ENCODE measurements at regions not wholly inside any gene's neighbourhood (a gene's known extent, or its start where the extent isn't known, plus 50 kb on each side); places are given as distances from the start of the nearest gene placed in this dataset.

GRCh38 chr2:70388128-70388527 lies 86.3 kb upstream of the FAM136A start:
- Histone ChIP-seq H3K4me3 (no peak overlapping the region), H3K36me3 (no peaks in the 10 kb centered on the region), H3K27ac (no peak overlapping the region), H3K4me1 (no peaks in the 10 kb centered on the region), H3K9me3 (no peaks in the 10 kb centered on the region), H3K27me3 (no peaks in the 10 kb centered on the region)
- no peak for DNase-seq (ENCODE audit: low spot score in 2 of 2)
- no peak for TF ChIP-seq POLR2A (IDR thresholded peaks at IDR 0.05)
- no peak for TF ChIP-seq CTCF (IDR thresholded peaks at IDR 0.05)
- TF ChIP-seq POLR2AphosphoS5 (IDR thresholded peaks at IDR 0.05) = no peak
- TF ChIP-seq EP300 (IDR thresholded peaks at IDR 0.05) = no peak
- 89% methylated on average over 1 of the region's 1 CpG for WGBS

DNA sequence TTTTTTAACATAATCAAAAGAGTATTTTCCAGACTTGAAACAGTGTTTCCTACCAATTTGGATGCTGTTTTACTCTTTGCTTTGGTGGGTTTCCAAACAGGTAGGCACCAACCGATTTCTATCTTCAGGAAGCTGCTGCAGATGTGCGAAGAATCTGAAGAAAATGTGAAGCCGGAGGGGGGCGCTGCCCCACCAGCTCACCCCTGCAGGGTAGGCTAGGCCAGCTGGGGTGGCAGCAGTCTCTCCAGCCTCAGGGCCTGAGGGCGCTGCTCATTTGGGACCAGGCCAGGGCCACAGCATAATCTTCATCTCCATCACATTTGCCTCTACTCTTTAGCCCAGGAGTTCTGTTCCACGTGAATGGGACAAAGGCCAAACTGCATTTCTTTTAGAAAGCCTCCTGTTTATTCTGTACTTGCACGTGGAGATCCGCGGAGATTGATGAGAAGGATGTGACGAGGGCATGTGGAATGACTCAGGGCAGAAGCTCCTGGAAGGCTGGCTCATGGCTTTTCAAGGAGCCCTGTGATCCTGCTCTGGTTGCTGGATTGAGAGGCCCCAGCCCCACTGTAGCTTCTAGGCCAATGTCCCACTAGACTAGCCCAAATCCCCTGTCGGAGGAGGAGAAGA lies 84.2 kb upstream of the FAM136A start:
- 82% methylated on average over 11 of the region's 11 CpGs for WGBS
- Histone ChIP-seq H3K9me3 (no peaks in the 10 kb centered on the region), H3K4me1 (peaks cover 10% of the 10 kb centered on the region), H3K4me3 (no peak overlapping the region), H3K36me3 (no peaks in the 10 kb centered on the region), H3K27me3 (no peaks in the 10 kb centered on the region), H3K27ac (no peak overlapping the region)
- no peak for DNase-seq (ENCODE audit: low spot score in 2 of 2)
- TF ChIP-seq POLR2AphosphoS5 (IDR thresholded peaks at IDR 0.05) (no peak), CTCF (IDR thresholded peaks at IDR 0.05) (no peak), POLR2A (IDR thresholded peaks at IDR 0.05) (no peak), EP300 (IDR thresholded peaks at IDR 0.05) (no peak)

- no peaks in the 10 kb centered on the region for H3K9me3 ChIP-seq
- H3K4me1 ChIP-seq = peaks cover 10% of the 10 kb centered on the region
- 70% methylated on average over 2 of the region's 2 CpGs for WGBS
- H3K27me3 ChIP-seq = no peaks in the 10 kb centered on the region
- DNase-seq (ENCODE audit: low spot score in 2 of 2) = no peak
- H3K27ac ChIP-seq = no peak overlapping the region
- H3K4me3 ChIP-seq = no peak overlapping the region
- H3K36me3 ChIP-seq = no peaks in the 10 kb centered on the region
- TF ChIP-seq POLR2A (IDR thresholded peaks at IDR 0.05) = no peak
- no peak for TF ChIP-seq POLR2AphosphoS5 (IDR thresholded peaks at IDR 0.05)
- no peak for TF ChIP-seq EP300 (IDR thresholded peaks at IDR 0.05)
- no peak for TF ChIP-seq CTCF (IDR thresholded peaks at IDR 0.05)
Measured at GRCh38 chr2:70385204-70385603, 83.3 kb upstream of the FAM136A start.

GRCh38 chr2:70381821-70382220 lies 80.0 kb upstream of the FAM136A start:
- Histone ChIP-seq H3K4me3 (no peak overlapping the region), H3K9me3 (no peaks in the 10 kb centered on the region), H3K27ac (no peak overlapping the region), H3K4me1 (peaks cover 10% of the 10 kb centered on the region), H3K36me3 (no peaks in the 10 kb centered on the region), H3K27me3 (no peaks in the 10 kb centered on the region)
- 39% methylated on average over 6 of the region's 6 CpGs for WGBS
- TF ChIP-seq CTCF (IDR thresholded peaks at IDR 0.05) (no peak), POLR2A (IDR thresholded peaks at IDR 0.05) (no peak), EP300 (IDR thresholded peaks at IDR 0.05) (no peak), POLR2AphosphoS5 (IDR thresholded peaks at IDR 0.05) (no peak)
- no peak for DNase-seq (ENCODE audit: low spot score in 2 of 2)

DNA sequence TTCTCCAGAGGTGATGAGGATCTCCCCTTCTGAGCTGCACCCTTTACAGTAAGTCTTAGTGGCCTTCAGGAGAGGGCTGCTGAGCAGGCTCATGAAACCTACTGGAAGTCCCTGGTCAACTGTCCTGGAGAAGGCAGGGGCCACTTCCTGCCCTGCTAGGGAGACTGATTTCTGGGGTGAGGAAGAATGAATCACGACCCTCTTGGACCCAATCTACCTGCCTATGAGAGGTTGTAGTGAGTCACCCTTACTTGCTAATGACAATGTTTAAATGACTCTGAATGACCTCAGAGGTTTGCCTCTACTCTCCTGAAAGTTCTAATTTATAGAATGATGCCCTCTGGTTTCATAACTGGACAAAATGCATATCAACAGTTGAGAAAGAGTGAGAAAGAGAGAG lies 79.4 kb upstream of the FAM136A start:
- TF ChIP-seq EP300 (IDR thresholded peaks at IDR 0.05) = no peak
- TF ChIP-seq POLR2AphosphoS5 (IDR thresholded peaks at IDR 0.05) = no peak
- no peak for TF ChIP-seq CTCF (IDR thresholded peaks at IDR 0.05)
- no peak for TF ChIP-seq POLR2A (IDR thresholded peaks at IDR 0.05)
- 36% methylated on average over 1 of the region's 1 CpG for WGBS
- no peak for DNase-seq (ENCODE audit: low spot score in 2 of 2)
- H3K27me3 ChIP-seq = no peaks in the 10 kb centered on the region
- no peak overlapping the region for H3K27ac ChIP-seq
- no peaks in the 10 kb centered on the region for H3K9me3 ChIP-seq
- peaks cover 10% of the 10 kb centered on the region for H3K4me1 ChIP-seq
- H3K36me3 ChIP-seq = no peaks in the 10 kb centered on the region
- H3K4me3 ChIP-seq = no peak overlapping the region
